Inflammatory macrophage treated with lipopolysaccharide for 1 hour (primary cell): ENCODE measurements at regions not wholly inside any gene's neighbourhood (a gene's known extent, or its start where the extent isn't known, plus 50 kb on each side); places are given as distances from the start of the nearest gene placed in this dataset.
A peak's percentile ranks its signal among the peaks of the same experiment; 100 is the strongest.
"Not testable (repeated sequence)": the region's sequence is repeated elsewhere in the genome, so short reads cannot be mapped to it uniquely, and the experiment has no call there.

Experiments used
- DNase-seq, 2 donors: peaks; one replicate each; pipeline ENCODE4 v3.0.0-alpha.2; 2020 to 2022

GRCh38 chr3:115204475-115204874 lies 57.4 kb upstream of the ZBTB20 start:
- DNase-seq = no peak

DNA sequence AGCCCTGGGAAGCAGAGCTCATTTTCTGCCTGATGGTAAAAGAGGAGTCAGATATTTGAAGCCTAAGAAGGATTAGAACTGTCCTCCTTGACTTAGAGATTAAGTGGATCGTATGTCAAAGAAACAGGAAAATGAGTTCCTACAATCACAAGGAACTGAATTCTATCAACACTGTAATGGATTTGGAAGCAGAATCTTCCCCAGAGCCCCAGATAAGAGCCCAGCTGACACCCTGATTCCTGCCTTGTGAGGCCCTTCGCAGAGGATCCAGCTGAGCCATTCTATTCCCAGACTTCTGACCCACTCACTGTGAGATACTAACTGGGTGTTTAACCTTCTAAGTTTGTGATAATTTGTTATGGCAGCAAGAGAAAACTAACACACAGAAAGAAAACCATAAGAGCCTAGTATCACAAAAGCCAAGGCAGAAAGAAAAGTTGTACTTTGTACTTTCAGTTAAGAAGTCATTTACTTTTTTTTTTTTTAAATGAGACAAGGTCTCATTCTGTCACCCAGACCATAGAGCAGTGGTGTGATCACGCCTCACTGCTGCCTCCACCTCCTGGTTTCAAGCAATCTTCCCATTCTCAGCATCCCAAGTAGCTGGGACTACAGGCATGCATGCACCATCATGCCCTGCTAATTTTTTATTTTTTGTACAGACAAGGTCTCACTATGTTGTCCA lies 61.1 kb upstream of the ZBTB20 start:
- DNase-seq = no peak

- DNase-seq = no peak
Measured at GRCh38 chr3:115211810-115212492, 64.9 kb upstream of the ZBTB20 start.

- no peak for DNase-seq
Measured at GRCh38 chr3:115212615-115213014, 65.5 kb upstream of the ZBTB20 start.

DNA sequence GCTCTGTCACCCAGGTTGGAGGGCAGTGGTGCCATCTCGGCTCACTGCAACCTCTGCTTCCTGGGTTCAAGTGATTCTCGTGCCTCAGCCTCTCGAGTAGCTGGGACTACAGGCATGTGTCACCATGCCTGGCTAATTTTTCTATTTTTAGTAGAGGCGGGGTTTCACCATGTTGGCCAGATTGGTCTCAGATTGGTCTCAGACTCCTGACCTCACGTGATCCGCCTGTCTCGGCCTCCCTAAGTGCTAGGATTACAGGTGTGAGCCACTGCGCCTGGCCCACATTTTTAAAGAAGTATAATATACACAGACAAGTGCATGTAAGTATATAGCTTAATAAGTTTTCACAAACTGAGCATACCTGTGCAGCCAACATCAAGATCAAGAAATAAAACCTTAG lies 66.0 kb upstream of the ZBTB20 start:
- not testable (repeated sequence) for DNase-seq

DNA sequence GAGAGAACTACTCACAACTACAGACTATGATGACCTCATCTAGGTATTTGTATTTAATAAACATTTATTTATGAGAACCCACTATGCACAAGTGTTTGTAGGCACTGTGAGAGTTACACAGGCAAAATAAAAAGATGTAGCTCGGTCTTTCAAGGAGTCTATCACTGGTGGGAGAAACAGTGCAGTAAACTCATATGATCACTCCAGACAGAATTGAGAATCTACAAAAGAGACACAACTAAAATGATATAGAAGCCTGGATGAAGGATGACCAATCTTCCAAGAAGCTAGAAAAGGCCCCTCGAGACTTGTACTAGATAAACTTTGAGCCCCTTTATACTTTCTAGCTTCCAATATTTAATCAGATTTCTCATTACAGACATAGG lies 70.2 kb upstream of the ZBTB20 start:
- DNase-seq = no peak

DNA sequence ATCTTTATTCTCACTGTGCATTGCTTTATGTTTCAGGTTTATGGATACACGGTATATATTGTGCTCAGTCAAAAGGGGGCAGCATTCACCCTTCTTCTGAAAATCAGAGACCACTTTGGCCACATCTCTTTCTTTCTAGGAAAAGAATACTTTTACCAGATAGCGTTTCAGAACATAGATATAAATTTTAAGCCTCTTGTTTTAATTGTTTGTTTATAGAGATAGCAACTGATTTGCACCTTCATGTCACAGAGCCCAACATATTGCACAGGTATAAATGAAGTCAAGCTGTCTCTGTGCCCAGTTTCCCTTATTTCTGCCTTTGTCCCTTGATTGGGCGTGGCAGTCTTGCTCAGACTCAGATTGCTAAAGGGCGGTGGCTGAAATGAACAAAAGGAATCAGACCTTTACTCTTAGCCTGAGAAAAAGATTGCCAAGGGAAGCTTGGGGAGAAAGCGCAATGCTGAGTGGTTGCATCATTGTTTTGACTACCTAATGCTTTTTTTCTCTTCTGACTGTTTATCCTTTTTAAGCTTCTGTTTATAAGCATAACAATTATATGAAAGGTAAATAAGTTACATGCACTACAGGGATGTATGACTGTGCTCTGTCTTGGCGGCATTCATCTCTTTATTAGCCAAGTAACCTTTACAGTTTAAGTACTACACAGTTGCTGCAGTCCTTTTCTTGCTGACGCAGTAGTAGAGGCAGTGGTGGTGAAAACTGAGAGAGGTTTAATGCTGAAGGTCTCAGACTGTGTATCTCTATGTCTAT lies 70.8 kb upstream of the ZBTB20 start:
- DNase-seq = peak in 1 of 2 donors; percentile 35

- DNase-seq = no peak
Measured at GRCh38 chr3:115218859-115219258, 71.8 kb upstream of the ZBTB20 start.

DNA sequence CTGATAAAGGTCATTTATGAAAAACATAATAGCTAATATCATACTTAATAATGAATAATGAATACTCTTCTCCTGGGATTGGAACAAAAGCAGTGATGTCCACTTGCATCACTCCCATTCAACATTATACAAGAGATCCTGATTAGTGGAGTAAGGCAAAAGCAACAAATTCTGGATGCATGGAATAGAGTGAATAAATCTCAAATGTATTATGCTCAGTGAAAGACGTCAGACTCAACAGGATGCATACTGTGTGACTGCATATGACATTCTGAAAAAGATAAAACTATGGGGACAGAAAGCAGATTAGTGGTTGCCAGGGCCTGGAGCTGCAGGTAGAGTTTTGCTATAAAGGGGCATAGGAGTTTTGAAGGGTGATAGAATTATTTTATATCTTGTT lies 77.6 kb upstream of the ZBTB20 start:
- DNase-seq = no peak

DNA sequence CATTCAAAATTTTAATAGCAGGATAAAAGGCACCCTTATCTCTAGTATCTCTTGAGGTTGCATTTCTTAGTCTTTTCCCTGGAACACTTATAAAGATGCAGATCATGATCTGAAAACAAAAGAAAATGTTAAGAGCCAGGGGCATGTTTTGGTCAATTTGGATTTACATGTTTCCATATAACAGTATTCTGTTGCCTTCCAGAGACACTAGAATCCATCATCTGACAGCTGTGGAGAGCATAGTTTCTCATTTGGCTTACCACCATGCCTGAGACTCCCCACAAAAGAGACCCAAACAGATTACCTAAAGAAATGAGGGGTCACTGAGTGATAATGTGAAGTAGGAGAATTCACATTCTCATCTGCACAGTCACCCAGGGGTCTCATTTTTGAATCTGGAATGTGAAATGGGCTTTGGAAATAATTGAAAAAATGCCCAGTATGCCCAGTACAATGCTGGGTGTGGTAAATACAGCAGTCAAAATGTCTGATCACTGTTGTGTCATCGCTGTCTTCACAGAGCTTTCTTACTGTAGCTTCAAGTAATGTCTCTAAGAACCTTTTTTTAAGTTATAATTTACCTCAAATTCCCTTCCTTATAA lies 79.9 kb upstream of the ZBTB20 start:
- DNase-seq = no peak

GRCh38 chr3:115227461-115227860 lies 80.4 kb upstream of the ZBTB20 start:
- no peak for DNase-seq

DNA sequence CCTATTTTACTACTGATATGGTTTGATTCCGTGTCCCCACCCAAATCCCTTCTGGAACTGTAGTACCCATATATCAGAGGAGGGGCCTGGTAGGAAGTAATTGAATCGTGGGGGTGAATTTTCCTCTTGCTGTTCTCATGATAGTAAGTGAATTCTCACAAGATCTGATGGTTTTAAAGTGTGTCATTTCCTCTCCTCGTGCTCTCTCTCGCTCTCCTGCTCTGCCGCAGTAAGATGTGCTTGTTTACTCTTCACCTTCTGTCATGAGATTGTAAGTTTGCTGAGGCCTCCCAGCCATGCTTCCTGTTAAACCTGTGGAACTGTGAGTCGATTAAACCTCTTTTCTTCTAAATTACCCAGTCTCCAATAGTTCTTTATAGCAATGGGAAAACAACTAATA lies 81.2 kb upstream of the ZBTB20 start:
- DNase-seq = no peak

- DNase-seq = no peak
Measured at GRCh38 chr3:115232167-115232566, 85.1 kb upstream of the ZBTB20 start.

- DNase-seq = no peak
Measured at GRCh38 chr3:115233021-115233420, 85.9 kb upstream of the ZBTB20 start.

DNA sequence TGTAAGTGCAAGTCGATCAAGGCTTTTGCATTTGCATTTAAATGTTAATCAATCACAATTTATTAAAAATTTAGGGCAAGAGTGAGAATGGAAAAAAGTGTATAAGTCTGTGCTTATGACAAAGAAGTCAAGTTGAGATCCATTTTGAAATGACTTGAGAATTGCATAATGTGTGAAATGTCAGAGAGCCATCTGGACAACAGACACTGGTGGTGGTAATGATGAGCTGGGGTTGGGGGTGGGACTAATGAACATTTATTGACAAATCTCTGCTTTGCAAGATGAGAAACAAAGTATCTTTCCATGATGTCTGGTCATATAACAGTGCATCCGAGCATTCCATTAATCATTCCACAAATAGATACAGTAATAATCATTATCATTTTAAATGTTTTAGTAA lies 89.4 kb upstream of the ZBTB20 start:
- no peak for DNase-seq

DNA sequence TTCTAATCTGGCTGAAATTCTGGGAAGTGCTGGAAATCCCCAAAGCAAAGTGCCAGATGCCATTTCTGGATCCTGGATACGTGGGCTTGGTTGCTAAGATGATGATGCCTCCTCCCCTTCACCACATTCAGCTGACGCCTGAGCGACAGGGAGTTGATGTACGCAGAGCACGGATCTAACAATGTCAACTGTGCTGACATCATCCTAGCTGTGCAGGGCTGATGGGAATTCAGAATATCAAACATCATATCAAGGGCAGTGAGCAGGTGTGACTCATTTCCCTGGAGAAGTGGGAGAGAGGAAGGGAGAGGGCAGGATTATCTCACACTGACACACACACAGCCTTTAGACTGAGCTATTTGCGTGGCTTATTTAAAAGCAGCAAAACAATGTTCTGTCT lies 92.6 kb upstream of the ZBTB20 start:
- no peak for DNase-seq

DNA sequence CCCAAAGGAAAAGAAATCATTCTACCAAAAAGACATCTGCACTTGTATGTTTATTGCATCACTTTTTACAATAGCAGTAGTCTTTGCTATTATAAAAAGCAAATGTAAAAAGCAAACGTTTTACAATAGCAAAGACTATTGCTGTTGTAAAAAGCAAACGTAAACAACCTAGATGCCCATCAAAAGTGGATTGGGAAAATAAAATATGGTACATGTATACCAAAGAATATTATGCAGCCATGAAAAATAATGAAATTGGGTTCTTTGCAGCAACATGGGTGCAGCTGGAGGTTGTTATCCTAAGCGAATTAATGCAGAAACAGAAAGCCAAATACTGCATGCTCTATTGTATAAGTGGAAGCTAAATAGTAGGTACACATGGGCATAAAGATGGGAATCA lies 97.3 kb upstream of the ZBTB20 start:
- no peak for DNase-seq

DNA sequence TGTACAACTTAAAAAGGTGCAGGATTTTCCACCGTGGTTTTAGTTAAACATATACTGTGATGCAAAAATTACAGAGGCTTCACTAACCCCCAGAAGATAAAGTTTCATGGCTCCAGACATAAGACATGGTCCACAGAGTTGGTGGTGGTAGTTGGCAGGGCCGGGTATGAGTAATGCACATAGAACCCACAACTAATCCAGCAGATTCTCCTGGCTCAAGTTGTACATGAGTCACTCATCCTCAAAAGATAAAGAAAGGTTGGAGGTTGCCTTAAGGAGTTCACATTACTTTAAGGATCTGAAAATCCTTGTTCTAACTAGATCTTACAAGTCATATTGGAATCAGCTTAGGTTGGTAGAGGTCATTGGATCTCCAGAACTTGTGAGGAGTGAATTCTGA lies 98.3 kb upstream of the ZBTB20 start:
- DNase-seq = no peak

GRCh38 chr3:115245899-115246298 lies 98.8 kb upstream of the ZBTB20 start:
- no peak for DNase-seq

DNA sequence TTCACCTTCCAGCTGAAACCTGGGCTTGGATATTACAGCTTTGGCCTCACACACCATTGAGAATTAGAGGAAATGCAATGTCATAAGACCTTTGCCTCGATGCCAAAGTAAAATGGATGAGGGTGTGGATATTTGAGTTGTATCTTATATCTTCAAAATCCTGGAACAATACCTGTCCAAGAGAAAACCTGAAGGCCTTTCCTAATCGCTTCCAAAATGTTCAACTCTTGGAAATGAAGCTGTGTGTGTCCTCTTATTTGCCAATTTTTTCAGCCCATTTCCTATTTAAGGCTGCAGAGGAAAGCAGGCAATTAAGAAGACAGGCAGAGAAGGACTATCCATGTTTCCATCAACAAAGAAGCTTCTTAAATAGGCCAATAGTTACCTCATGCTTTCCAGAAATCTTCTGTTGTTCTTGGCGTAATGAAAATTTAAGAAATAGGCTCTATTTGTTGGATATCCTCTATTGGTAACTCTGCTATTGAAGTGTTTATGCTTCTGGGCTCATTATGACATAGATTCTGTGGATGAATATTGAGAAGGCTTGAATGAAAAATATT lies 99.5 kb upstream of the ZBTB20 start:
- no peak for DNase-seq

- no peak for DNase-seq
Measured at GRCh38 chr3:115248274-115248673, 101.2 kb upstream of the ZBTB20 start.

GRCh38 chr3:115251509-115251908 lies 104.4 kb upstream of the ZBTB20 start:
- no peak for DNase-seq

GRCh38 chr3:115252679-115253078 lies 105.6 kb upstream of the ZBTB20 start:
- no peak for DNase-seq
